ENCODE measurements at regions not wholly inside any gene's neighbourhood (a gene's known extent, or its start where the extent isn't known, plus 50 kb on each side); places are given as distances from the start of the nearest gene placed in this dataset.

DNA sequence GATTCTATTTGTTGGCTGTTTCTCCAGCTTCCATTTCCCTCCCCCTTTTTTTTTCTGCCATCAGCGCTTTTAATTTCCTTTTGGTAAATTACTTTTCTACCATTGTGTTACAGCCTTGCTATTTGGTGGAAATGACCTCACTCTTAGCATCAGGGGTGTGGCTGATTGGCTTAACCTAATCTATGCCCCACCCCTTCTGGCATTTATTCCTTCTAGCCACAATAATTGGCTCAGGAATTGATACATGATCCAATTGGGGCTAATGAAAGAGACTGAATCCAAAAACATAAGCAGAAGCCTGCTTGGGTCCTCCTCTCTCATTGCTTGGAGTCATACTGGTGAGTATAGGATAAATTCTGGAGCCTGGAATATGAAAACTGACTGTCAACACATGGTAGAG, 402.4 kb upstream of the LRRC4C start:
- H3K27ac Mint-ChIP-seq, result no peak overlapping the region
- no peaks in the 10 kb centered on the region for H3K4me1 Mint-ChIP-seq
- no peak for ATAC-seq
- no peaks in the 10 kb centered on the region for H3K27me3 Mint-ChIP-seq
- DNase-seq, result no peak
- peaks cover 25% of the 10 kb centered on the region for H3K9me3 Mint-ChIP-seq
- H3K4me3 Mint-ChIP-seq, result no peak overlapping the region
- no peaks in the 10 kb centered on the region for H3K36me3 Mint-ChIP-seq (ENCODE audit: low read depth)

DNA sequence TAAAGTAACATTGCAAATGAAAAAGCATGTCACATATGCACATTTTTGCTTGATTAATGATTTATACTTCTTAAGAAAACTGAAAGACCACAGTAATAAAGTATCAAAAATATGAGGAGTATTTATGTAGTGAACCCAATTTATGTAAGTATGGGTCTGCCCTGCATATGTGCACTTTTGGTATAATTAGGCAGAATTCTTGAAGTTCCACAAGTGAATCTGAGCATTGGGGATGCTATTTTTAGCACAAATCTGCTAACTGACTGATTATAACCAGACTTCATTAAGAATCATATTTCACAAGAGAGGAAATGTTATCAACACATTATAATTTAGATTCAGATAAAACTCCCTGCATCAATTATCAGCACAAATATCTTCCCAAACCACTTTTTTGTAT, 407.1 kb upstream of the LRRC4C start:
- no peak for ATAC-seq
- H3K4me3 Mint-ChIP-seq, result no peak overlapping the region
- peaks cover 11% of the 10 kb centered on the region for H3K9me3 Mint-ChIP-seq
- no peaks in the 10 kb centered on the region for H3K27me3 Mint-ChIP-seq
- H3K27ac Mint-ChIP-seq, result no peak overlapping the region
- no peaks in the 10 kb centered on the region for H3K36me3 Mint-ChIP-seq (ENCODE audit: low read depth)
- no peaks in the 10 kb centered on the region for H3K4me1 Mint-ChIP-seq
- DNase-seq, result no peak

DNA sequence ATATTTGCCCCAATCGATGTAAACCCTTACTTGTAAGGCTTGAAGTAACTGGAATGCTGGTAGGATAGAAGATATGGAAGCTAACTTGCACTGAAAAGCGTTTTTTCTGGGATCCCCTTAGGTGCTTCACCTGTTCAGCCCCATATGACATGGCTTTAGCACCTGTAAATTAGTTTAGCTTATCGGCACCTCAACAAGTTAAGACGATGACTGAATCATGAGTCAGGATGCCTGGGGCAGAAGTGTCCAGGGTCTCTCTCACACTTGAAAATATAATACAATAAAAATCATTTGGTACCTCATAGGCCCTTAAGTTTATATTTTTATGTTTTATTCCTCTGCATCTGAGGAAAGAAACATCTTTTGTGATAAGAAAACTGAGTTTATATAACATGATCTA, 409.2 kb upstream of the LRRC4C start:
- no peaks in the 10 kb centered on the region for H3K27me3 Mint-ChIP-seq
- ATAC-seq (no peak), DNase-seq (no peak)
- peaks cover 8% of the 10 kb centered on the region for H3K9me3 Mint-ChIP-seq
- H3K27ac Mint-ChIP-seq, result no peak overlapping the region
- H3K36me3 Mint-ChIP-seq (ENCODE audit: low read depth), result no peaks in the 10 kb centered on the region
- no peaks in the 10 kb centered on the region for H3K4me1 Mint-ChIP-seq
- H3K4me3 Mint-ChIP-seq, result no peak overlapping the region

DNA sequence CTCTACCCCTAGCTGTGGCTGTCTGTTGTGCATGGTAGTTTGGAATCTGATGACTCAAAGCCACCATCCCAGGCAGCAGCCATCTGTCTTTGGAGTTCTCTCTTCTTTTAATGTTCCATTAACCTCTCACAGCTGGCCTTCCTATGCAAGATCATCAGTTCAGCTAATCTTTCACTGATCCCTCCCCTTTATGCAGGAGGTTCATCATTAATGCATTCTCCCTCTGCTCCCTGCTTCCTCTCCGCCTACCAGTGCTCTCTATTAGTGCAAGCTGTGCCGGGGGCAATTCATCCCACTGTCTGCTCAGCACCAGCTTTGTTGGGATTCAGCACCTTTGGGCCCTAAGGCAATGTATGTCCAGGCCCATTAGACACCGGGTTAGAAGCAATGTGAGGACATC, 413.0 kb upstream of the LRRC4C start:
- ATAC-seq (no peak), DNase-seq (no peak)
- H3K27me3 Mint-ChIP-seq, result no peaks in the 10 kb centered on the region
- H3K4me3 Mint-ChIP-seq, result no peak overlapping the region
- H3K9me3 Mint-ChIP-seq, result peaks cover 12% of the 10 kb centered on the region
- H3K27ac Mint-ChIP-seq, result no peak overlapping the region
- no peaks in the 10 kb centered on the region for H3K36me3 Mint-ChIP-seq (ENCODE audit: low read depth)
- no peaks in the 10 kb centered on the region for H3K4me1 Mint-ChIP-seq

DNA sequence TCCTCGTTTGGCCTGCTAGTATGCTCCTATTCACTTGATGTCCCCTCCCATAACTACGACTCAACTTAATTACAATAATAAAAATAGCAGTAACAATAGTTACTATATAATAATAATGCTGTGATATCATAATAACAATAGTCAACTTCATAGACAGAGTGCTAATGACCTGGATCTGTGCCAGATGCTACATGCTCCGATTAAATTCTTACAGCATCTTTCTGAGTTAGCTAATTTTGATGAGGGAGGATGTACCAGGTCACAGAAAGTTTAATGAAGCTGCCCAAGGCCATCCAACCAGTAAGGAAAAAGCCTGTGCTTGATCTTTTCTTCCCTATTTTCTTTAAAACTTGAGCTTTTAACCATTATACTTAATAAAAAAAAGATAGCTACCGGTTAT, 413.4 kb upstream of the LRRC4C start:
- H3K4me3 Mint-ChIP-seq, result no peak overlapping the region
- DNase-seq, result no peak
- H3K9me3 Mint-ChIP-seq, result peaks cover 15% of the 10 kb centered on the region
- ATAC-seq, result no peak
- H3K36me3 Mint-ChIP-seq (ENCODE audit: low read depth), result no peaks in the 10 kb centered on the region
- H3K27ac Mint-ChIP-seq, result no peak overlapping the region
- no peaks in the 10 kb centered on the region for H3K27me3 Mint-ChIP-seq
- no peaks in the 10 kb centered on the region for H3K4me1 Mint-ChIP-seq

DNA sequence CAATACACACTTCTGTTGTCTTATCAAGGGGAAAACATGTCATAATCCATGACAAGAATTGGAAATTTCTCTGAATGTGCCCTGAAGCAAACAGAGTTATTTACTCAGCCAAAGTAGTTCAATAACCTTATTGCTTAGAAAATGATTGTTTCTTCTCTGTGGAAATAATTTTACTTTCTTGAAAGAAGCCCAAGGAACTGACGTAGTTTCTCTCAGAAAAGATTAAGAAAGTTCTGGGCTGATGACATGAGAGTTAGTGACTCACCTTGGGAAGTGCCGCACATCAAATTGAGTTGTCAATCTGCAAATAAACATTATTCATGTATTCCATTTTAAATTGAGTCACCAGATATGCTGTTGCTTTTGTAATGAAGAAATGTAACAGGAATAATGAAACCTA, 418.6 kb upstream of the LRRC4C start:
- no peak overlapping the region for H3K4me3 Mint-ChIP-seq
- H3K36me3 Mint-ChIP-seq (ENCODE audit: low read depth), result no peaks in the 10 kb centered on the region
- DNase-seq (no peak), ATAC-seq (no peak)
- H3K27ac Mint-ChIP-seq, result no peak overlapping the region
- no peaks in the 10 kb centered on the region for H3K4me1 Mint-ChIP-seq
- H3K27me3 Mint-ChIP-seq, result no peaks in the 10 kb centered on the region
- peaks cover 24% of the 10 kb centered on the region for H3K9me3 Mint-ChIP-seq

GRCh38 chr11:41879214-41879613, 419.8 kb upstream of the LRRC4C start:
- Mint-ChIP-seq H3K27me3 (no peaks in the 10 kb centered on the region), H3K9me3 (peaks cover 30% of the 10 kb centered on the region), H3K4me1 (no peaks in the 10 kb centered on the region), H3K4me3 (no peak overlapping the region), H3K36me3 (ENCODE audit: low read depth) (no peaks in the 10 kb centered on the region), H3K27ac (no peak overlapping the region)
- no peak for DNase-seq
- no peak for ATAC-seq

DNA sequence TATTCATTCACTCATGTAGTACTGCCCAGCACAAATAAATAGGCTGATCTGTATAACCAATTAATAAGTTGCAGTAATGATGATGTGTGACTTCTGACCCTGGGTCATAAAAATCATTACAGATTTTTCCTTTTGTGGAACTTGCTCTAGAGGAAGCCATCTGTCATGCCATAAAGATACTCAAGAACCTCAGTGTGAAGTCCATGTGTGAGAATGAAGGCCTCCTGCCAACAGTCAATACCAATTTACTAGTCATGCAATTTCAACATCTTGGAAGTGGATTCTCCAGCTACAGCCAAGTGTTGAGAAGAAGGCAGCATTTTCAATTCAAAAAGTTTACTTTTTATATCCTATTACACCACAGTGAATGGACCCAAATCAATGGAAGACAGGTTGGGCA, 435.6 kb upstream of the LRRC4C start:
- H3K4me3 Mint-ChIP-seq, result no peak overlapping the region

GRCh38 chr11:41897991-41898390, 438.5 kb upstream of the LRRC4C start:
- Mint-ChIP-seq H3K27ac (no peak overlapping the region), H3K9me3 (peaks cover 18% of the 10 kb centered on the region), H3K4me3 (no peak overlapping the region), H3K36me3 (ENCODE audit: low read depth) (no peaks in the 10 kb centered on the region), H3K27me3 (no peaks in the 10 kb centered on the region), H3K4me1 (no peaks in the 10 kb centered on the region)
- ATAC-seq (no peak), DNase-seq (no peak)

More for the DNA sequence above, 435.6 kb upstream of the LRRC4C start:
- H3K36me3 Mint-ChIP-seq (ENCODE audit: low read depth), result no peaks in the 10 kb centered on the region
- H3K27me3 Mint-ChIP-seq, result no peaks in the 10 kb centered on the region
- peaks cover 9% of the 10 kb centered on the region for H3K9me3 Mint-ChIP-seq
- ATAC-seq, result no peak
- no peaks in the 10 kb centered on the region for H3K4me1 Mint-ChIP-seq
- H3K27ac Mint-ChIP-seq, result no peak overlapping the region
- DNase-seq, result no peak

DNA sequence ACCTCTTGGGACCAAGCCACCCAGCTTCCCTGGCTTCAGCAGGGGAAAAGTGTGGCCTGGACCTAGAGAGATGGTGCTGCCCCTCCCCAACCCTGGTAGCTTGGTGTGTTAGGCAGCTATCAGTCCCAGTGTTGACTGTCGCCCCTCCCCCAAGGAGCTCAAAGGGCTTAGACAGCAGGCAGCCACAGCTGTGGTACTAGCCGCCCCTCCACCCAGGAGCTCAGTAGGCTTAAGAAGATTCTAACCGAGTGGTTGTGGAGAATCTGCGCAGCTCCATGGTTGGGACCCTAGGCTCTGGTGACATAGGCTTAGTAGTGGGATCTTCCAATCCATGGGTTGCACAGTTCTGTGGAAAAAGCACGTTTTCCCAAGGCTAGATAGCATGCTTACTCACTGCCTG, 458.4 kb upstream of the LRRC4C start:
- Mint-ChIP-seq H3K27me3 (no peaks in the 10 kb centered on the region), H3K4me1 (no peaks in the 10 kb centered on the region), H3K4me3 (no peak overlapping the region), H3K9me3 (peaks cover 20% of the 10 kb centered on the region), H3K36me3 (ENCODE audit: low read depth) (no peaks in the 10 kb centered on the region), H3K27ac (no peak overlapping the region)
- DNase-seq, result no peak
- no peak for ATAC-seq

GRCh38 chr11:41920374-41920773, 460.9 kb upstream of the LRRC4C start:
- Mint-ChIP-seq H3K27me3 (no peaks in the 10 kb centered on the region), H3K36me3 (ENCODE audit: low read depth) (no peaks in the 10 kb centered on the region), H3K4me3 (no peak overlapping the region), H3K4me1 (no peaks in the 10 kb centered on the region), H3K27ac (no peak overlapping the region), H3K9me3 (peaks cover 14% of the 10 kb centered on the region)
- ATAC-seq (no peak), DNase-seq (no peak)

DNA sequence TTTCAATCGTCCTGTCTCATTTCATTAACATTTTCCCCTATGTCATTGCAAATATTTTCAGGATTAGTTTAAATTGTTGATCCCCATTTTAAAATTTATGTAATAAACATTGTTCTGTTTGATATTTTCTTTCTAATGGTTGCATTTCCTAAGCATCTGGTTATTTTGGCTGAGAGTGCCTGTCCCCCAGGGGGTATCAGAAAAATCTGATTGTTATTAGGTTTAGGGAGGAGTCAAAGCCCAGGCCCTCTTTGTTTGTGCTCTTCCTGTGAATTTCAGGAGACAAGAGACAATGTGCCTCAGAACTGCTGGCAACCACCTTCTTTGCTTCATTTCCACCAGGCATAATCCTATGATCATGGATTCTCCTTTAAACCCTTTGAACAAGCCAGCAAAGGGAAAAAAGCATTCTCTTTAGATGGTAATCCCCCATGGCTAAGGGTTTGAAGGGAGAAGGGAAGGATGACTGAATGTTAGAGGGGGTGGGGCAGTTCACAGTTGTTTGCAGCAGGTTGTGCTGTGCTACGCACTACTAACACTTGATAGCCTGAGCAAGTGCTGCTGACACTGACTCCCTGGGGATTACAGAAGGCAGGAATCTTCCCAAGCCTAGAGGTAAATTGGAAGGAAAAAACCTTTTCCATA, 462.4 kb upstream of the LRRC4C start:
- Mint-ChIP-seq H3K4me3 (no peak overlapping the region), H3K4me1 (no peaks in the 10 kb centered on the region), H3K27me3 (no peaks in the 10 kb centered on the region), H3K9me3 (peaks cover 19% of the 10 kb centered on the region), H3K27ac (no peak overlapping the region), H3K36me3 (ENCODE audit: low read depth) (no peaks in the 10 kb centered on the region)
- ATAC-seq (no peak), DNase-seq (no peak)

- Mint-ChIP-seq H3K36me3 (ENCODE audit: low read depth) (no peaks in the 10 kb centered on the region), H3K4me3 (no peak overlapping the region), H3K9me3 (peaks cover 18% of the 10 kb centered on the region), H3K4me1 (no peaks in the 10 kb centered on the region), H3K27ac (no peak overlapping the region), H3K27me3 (no peaks in the 10 kb centered on the region)
- ATAC-seq, result no peak
- DNase-seq, result no peak
Observed at GRCh38 chr11:41926339-41926738, 466.9 kb upstream of the LRRC4C start.

DNA sequence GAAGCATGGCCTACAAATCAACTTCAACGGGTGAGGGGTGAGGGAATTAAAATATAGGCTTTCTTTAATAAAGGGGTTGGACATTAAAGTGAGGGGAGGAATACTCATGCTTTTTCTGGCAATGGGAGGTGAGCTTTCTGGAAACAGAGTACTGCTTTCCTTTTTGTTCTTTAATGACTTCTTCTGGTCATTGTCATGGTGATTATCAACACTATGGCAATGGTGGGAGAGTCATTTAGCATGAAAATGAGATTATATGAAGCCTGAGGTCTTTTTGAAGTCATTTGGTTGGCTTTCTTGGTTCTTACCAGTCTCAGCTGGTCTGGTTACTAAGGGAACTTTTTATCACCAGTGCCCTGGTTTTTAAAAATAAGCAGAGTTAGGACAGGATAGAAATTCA, 475.8 kb upstream of the LRRC4C start:
- DNase-seq, result no peak
- Mint-ChIP-seq H3K27ac (no peak overlapping the region), H3K4me3 (no peak overlapping the region), H3K4me1 (no peaks in the 10 kb centered on the region), H3K36me3 (ENCODE audit: low read depth) (no peaks in the 10 kb centered on the region), H3K9me3 (peaks cover 17% of the 10 kb centered on the region), H3K27me3 (no peaks in the 10 kb centered on the region)
- ATAC-seq, result no peak

DNA sequence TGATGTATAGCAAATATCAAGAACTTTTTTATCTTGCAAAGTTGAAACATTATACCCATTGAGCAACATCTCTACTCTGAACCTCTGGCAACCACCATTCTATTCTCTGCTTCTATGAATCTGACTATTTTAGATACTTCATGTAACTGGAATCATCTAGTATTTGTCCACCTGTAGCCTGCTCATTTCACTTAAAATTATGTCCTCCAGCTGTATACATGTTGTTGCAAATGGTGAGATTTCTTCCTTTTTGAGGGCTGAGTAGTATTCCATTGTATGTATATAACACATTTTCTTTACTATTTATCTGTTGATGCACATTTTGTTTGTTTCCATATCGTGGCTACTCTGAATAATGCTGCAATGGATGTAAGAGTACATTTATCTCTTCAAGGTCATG, 476.3 kb upstream of the LRRC4C start:
- H3K27ac Mint-ChIP-seq, result no peak overlapping the region
- no peaks in the 10 kb centered on the region for H3K36me3 Mint-ChIP-seq (ENCODE audit: low read depth)
- peaks cover 14% of the 10 kb centered on the region for H3K9me3 Mint-ChIP-seq
- ATAC-seq, result no peak
- H3K4me1 Mint-ChIP-seq, result no peaks in the 10 kb centered on the region
- no peaks in the 10 kb centered on the region for H3K27me3 Mint-ChIP-seq
- H3K4me3 Mint-ChIP-seq, result no peak overlapping the region
- DNase-seq, result no peak

DNA sequence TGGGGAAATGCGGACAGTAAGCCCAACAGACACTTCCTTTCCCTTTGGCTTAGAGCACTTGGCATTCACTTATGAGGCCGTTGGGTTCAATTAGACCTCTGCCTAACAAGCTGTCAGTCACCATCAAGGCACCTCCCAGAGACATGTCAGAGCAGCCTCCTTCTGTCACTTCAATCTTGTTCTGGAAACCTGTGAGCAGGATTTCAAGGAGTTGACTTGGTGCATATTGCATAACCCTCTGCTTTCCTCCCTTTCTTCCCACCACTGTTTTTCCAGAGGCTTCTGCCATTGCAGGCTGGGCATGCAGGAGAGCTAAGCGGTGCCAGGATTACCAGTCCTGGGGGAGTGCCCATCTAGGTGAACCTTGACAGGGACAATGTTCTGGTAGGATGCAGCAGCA, 484.2 kb upstream of the LRRC4C start:
- no peaks in the 10 kb centered on the region for H3K36me3 Mint-ChIP-seq (ENCODE audit: low read depth)
- no peak overlapping the region for H3K27ac Mint-ChIP-seq
- no peak for ATAC-seq
- H3K4me1 Mint-ChIP-seq, result no peaks in the 10 kb centered on the region
- peaks cover 11% of the 10 kb centered on the region for H3K9me3 Mint-ChIP-seq
- H3K4me3 Mint-ChIP-seq, result no peak overlapping the region
- H3K27me3 Mint-ChIP-seq, result no peaks in the 10 kb centered on the region
- DNase-seq, result no peak
